A673 (cell line): ENCODE measurements at regions not wholly inside any gene's neighbourhood (a gene's known extent, or its start where the extent isn't known, plus 50 kb on each side); places are given as distances from the start of the nearest gene placed in this dataset.

Experiments
- BruUV-seq: library from RNA; stranded (reverse); fragments of 400-500 nt; replicated peaks from 2 replicates; lab custom pipeline; 2021; lab: Mats Ljungman, UMichigan
- CTCF ChIA-PET: fragments of 300-600 bp; sonication (Branson Sonifier 250); formaldehyde crosslinking; loops from one replicate; lab custom pipeline; 2022; ENCODE audit warnings: antibody characterized with exemption; lab: Charles Lee
- POLR2A ChIA-PET: fragments of 300-600 bp; sonication (Branson Sonifier 250); formaldehyde crosslinking; loops from one replicate; lab custom pipeline; 2022; ENCODE audit warnings: antibody characterized with exemption; ENCODE audit not compliant: low non-redundant PET; lab: Charles Lee
- DNase-seq: peaks from one replicate; pipeline ENCODE4 v3.0.0-alpha.2; 2015; ENCODE audit warnings: low spot score
- H3K27ac ChIP-seq: fragments of 200-600 bp; sonication (generic); 2 replicates; pipeline ENCODE4 v1.5.1; 2016; ENCODE audit warnings: mixed run types, low read depth, mild to moderate bottlenecking, mixed read lengths, antibody characterized with exemption, low read length; ENCODE audit not compliant: poor library complexity, severe bottlenecking
- H3K27me3 ChIP-seq: fragments of 200-600 bp; sonication (generic); replicated peaks from 2 replicates; pipeline ENCODE4 v1.6.1; 2017; ENCODE audit warnings: mixed run types, low read depth, mild to moderate bottlenecking, mixed read lengths, antibody characterized with exemption, low read length; ENCODE audit not compliant: insufficient read depth, poor library complexity
- H3K36me3 ChIP-seq: fragments of 200-600 bp; sonication (generic); 2 replicates; pipeline ENCODE4 v1.6.1; 2016; ENCODE audit warnings: mixed run types, mild to moderate bottlenecking, mixed read lengths, antibody characterized with exemption, low read length; ENCODE audit not compliant: insufficient read depth, poor library complexity, severe bottlenecking
- H3K4me1 ChIP-seq: fragments of 200-600 bp; sonication (generic); 2 replicates; pipeline ENCODE4 v1.6.1; 2017; ENCODE audit warnings: mixed run types, mild to moderate bottlenecking, mixed read lengths, antibody characterized with exemption, low read length; ENCODE audit not compliant: insufficient read depth, poor library complexity, severe bottlenecking
- H3K4me3 ChIP-seq: fragments of 200-600 bp; sonication (generic); 2 replicates; pipeline ENCODE4 v1.5.1; 2016; ENCODE audit warnings: low read depth, mixed run types, mild to moderate bottlenecking, mixed read lengths, low read length; ENCODE audit not compliant: poor library complexity, severe bottlenecking
- H3K9me3 ChIP-seq: fragments of 200-600 bp; sonication (generic); 2 replicates; pipeline ENCODE4 v1.6.1; 2016; ENCODE audit warnings: mixed run types, low read depth, mild to moderate bottlenecking, mixed read lengths, antibody characterized with exemption, low read length; ENCODE audit not compliant: poor library complexity, severe bottlenecking
- CTCF ChIP-seq: fragments of 300-800, 200-600 bp; sonication (generic); conservative IDR thresholded peaks from 2 replicates; pipeline ENCODE4 v1.5.1; 2017; ENCODE audit warnings: low read depth, mild to moderate bottlenecking, antibody characterized with exemption, low read length, moderate library complexity, mixed read lengths
- EZH2 ChIP-seq: fragments of 200-600 bp; sonication (generic); IDR thresholded peaks from 2 replicates; pipeline ENCODE4 v1.6.1; 2017; ENCODE audit warnings: borderline replicate concordance, low read depth, mild to moderate bottlenecking, mixed read lengths, antibody characterized with exemption, low read length; ENCODE audit not compliant: poor library complexity, severe bottlenecking
- intact Hi-C: fragments of 100-400 bp; cut with micrococcal nuclease; formaldehyde crosslinking; loops from one replicate; pipeline ENCODE4 v1.10.0; 2022; ENCODE audit not compliant: unreplicated experiment

GRCh38 chr5:2629045-2629444 lies 122.4 kb downstream of the IRX2 start:
- no peak for DNase-seq
- H3K4me3 ChIP-seq = no peak overlapping the region
- ChIA-PET CTCF (no interaction called here), POLR2A (no interaction called here)
- BruUV-seq = no TSS peak
- no peaks in the 10 kb centered on the region for H3K27me3 ChIP-seq
- H3K9me3 ChIP-seq = peaks cover 39% of the 10 kb centered on the region
- no peaks in the 10 kb centered on the region for H3K4me1 ChIP-seq
- no peak overlapping the region for H3K27ac ChIP-seq
- TF ChIP-seq CTCF (no peak), EZH2 (no peak)
- intact Hi-C loops = no loop called here
- H3K36me3 ChIP-seq = no peaks in the 10 kb centered on the region

- intact Hi-C loops = no loop called here
- H3K4me1 ChIP-seq = no peaks in the 10 kb centered on the region
- TF ChIP-seq CTCF (no peak), EZH2 (no peak)
- no peaks in the 10 kb centered on the region for H3K36me3 ChIP-seq
- peaks cover 46% of the 10 kb centered on the region for H3K9me3 ChIP-seq
- no peak for DNase-seq
- no TSS peak for BruUV-seq
- ChIA-PET POLR2A (no interaction called here), CTCF (no interaction called here)
- H3K4me3 ChIP-seq = no peak overlapping the region
- H3K27ac ChIP-seq = no peak overlapping the region
- no peaks in the 10 kb centered on the region for H3K27me3 ChIP-seq
Measured at GRCh38 chr5:2627867-2628266, 123.6 kb downstream of the IRX2 start.

GRCh38 chr5:2626572-2626971 lies 124.9 kb downstream of the IRX2 start:
- no peak overlapping the region for H3K4me3 ChIP-seq
- H3K4me1 ChIP-seq = no peaks in the 10 kb centered on the region
- CTCF ChIA-PET = no interaction called here
- H3K9me3 ChIP-seq = peaks cover 47% of the 10 kb centered on the region
- no peak for DNase-seq
- no peak overlapping the region for H3K27ac ChIP-seq
- no peaks in the 10 kb centered on the region for H3K27me3 ChIP-seq
- POLR2A ChIA-PET = no interaction called here
- TF ChIP-seq CTCF = no peak
- no peak for TF ChIP-seq EZH2
- no peaks in the 10 kb centered on the region for H3K36me3 ChIP-seq
- BruUV-seq = no TSS peak
- intact Hi-C loops = no loop called here
